Activated T-helper 2 cell treated with anti-CD3 and anti-CD28 coated beads, Interferon-gamma antibody, Interleukin-2, Interleukin-4, amounts not matched to agents 10 μg/mL and 5 μg/mL and 100 μg/mL, durations not matched to agents 14 hours and 24 hours and 36 hours (primary cell): ENCODE measurements at regions not wholly inside any gene's neighbourhood (a gene's known extent, or its start where the extent isn't known, plus 50 kb on each side); places are given as distances from the start of the nearest gene placed in this dataset.

Source experiments
- DNase-seq: peaks from one replicate; pipeline ENCODE4 v3.0.0; 2021; ENCODE audit warnings: low spot score
- H3K27ac Mint-ChIP-seq: one replicate; pipeline ENCODE4 v1.8.0; 2021; ENCODE audit warnings: mixed read lengths
- H3K27me3 Mint-ChIP-seq: one replicate; pipeline ENCODE4 v1.8.0; 2021; ENCODE audit warnings: low read depth, mixed read lengths
- H3K36me3 Mint-ChIP-seq: one replicate; pipeline ENCODE4 v1.8.0; 2021; ENCODE audit warnings: low read depth, mixed read lengths
- H3K4me1 Mint-ChIP-seq: one replicate; pipeline ENCODE4 v1.8.0; 2021; ENCODE audit warnings: low read depth, mixed read lengths
- H3K4me3 Mint-ChIP-seq: one replicate; pipeline ENCODE4 v1.8.0; 2021; ENCODE audit warnings: low read depth, mild to moderate bottlenecking, moderate library complexity, mixed read lengths
- H3K9me3 Mint-ChIP-seq: one replicate; pipeline ENCODE4 v1.8.0; 2021; ENCODE audit warnings: mixed read lengths
- intact Hi-C: fragments of 100-400 bp; cut with micrococcal nuclease; formaldehyde crosslinking; loops from one replicate; pipeline ENCODE4 v1.15.1; 2023

DNA sequence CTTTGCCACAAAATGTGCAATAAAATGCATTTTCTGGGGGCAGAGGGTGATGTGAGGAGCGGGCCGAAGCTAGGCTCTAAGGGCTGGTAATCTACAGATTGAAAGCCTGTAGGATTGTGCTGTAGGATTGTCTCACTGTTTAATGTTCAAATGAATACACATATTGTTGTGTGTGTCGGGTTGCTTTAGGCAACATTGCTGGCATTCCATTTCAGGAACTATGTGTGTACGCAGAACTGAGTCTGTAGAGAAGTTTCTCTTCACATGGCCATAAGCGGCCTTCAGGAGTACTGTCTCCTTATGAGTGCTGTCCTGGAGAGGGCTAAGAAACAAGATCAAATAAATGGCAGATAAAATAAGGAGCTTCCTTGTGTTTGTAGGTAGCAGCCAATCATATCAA is 540.2 kb downstream of the GATA3 start:
- no peaks in the 10 kb centered on the region for H3K27me3 Mint-ChIP-seq
- H3K4me3 Mint-ChIP-seq: no peak overlapping the region
- intact Hi-C loops: no loop called here
- no peak overlapping the region for H3K27ac Mint-ChIP-seq
- H3K4me1 Mint-ChIP-seq: peaks cover 2% of the 10 kb centered on the region
- no peaks in the 10 kb centered on the region for H3K36me3 Mint-ChIP-seq
- no peaks in the 10 kb centered on the region for H3K9me3 Mint-ChIP-seq
- no peak for DNase-seq

DNA sequence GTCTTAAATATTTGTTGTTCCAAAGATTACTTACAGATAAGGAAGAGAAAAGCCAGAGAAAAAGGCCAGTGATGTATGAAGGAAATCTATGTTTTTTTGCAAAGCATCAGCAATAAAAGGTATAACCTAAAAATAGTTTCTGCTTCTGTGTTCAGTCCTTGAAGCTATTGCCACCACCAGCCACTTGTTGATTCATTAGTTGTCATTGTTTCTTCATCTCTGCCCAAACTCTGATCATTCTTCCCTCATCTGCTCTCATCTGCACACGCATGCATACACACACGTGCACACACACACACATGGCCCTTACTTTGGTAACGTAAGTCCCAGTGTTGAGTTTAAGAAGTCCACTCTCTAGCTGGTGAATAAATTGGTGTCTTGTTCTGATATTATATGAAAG is 540.7 kb downstream of the GATA3 start:
- DNase-seq: no peak
- Mint-ChIP-seq H3K27me3 (no peaks in the 10 kb centered on the region), H3K27ac (no peak overlapping the region), H3K4me3 (no peak overlapping the region), H3K36me3 (no peaks in the 10 kb centered on the region), H3K9me3 (no peaks in the 10 kb centered on the region), H3K4me1 (peaks cover 5% of the 10 kb centered on the region)
- intact Hi-C loops: no loop called here

DNA sequence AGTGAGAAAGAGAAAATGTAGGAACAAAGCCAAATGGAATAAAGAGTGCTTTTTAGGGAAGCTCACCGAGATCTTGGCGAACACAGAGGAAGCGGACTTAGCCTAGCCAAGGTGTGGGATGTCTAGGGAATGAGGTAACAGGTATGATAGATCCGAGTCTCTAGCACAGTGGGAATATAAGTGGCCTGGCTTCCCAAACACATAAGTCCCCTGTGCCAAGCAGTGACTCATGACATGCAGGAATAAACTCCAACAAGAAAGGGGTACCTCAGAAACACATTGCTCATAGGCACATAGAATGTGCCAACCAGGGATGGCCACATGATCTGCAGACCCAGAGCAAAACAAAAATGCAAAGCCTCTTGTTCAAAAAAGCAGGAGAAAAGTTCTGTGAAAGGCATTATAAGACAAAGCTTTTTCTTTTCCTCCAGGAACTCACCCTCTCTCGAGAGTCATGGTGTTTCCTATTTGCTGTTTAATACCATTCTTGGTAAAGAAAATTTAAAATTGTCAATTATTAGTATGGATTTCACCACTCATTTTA is 542.5 kb downstream of the GATA3 start:
- no peaks in the 10 kb centered on the region for H3K27me3 Mint-ChIP-seq

DNA sequence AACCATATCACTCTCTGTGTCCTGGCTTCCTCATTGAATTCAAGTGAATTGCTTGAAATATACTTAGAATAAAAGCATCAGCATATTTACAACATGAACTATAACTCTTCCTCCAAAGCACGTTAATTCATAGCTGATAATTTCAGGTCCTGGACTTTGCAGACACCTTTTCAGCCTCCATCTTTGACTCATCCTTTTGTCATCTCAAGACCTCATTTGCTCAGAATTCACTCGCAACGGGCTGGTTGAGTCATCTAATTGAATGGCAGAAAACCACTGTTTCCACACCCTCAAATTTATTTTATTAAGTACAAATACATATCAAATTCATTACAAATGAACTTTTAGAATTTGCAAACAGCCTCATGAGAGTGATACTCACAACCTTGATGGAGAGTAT is 545.7 kb downstream of the GATA3 start:
- Mint-ChIP-seq H3K27me3 (no peaks in the 10 kb centered on the region), H3K36me3 (no peaks in the 10 kb centered on the region), H3K27ac (no peak overlapping the region), H3K4me3 (no peak overlapping the region), H3K4me1 (peaks cover 11% of the 10 kb centered on the region), H3K9me3 (peaks cover 14% of the 10 kb centered on the region)
- DNase-seq: no peak
- intact Hi-C loops: no loop called here

More for the DNA sequence above, 542.5 kb downstream of the GATA3 start:
- no peak overlapping the region for H3K27ac Mint-ChIP-seq
- H3K4me3 Mint-ChIP-seq: no peak overlapping the region
- DNase-seq: no peak
- H3K4me1 Mint-ChIP-seq: peaks cover 6% of the 10 kb centered on the region
- intact Hi-C loops: no loop called here
- no peaks in the 10 kb centered on the region for H3K9me3 Mint-ChIP-seq
- no peaks in the 10 kb centered on the region for H3K36me3 Mint-ChIP-seq

DNA sequence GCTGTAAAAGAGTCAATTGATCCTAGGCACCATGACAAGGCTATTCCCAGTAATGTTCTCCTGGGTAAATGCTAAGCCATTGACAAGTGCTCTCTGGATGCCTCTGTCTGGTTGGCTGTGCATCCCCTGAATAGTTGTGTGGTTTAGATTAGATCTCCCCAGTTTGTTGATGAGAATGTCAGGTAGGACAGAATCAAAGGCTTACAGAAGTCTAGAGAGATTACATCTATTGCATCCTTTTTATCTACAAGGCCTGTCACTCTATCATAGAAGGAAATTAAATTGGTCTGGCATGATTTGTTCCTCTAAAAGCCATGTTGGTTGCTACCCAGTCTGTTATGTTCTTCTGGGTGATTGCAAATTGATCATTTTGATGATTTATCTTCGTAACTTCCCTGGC is 548.3 kb downstream of the GATA3 start:
- Mint-ChIP-seq H3K27ac (no peak overlapping the region), H3K4me3 (no peak overlapping the region)

DNA sequence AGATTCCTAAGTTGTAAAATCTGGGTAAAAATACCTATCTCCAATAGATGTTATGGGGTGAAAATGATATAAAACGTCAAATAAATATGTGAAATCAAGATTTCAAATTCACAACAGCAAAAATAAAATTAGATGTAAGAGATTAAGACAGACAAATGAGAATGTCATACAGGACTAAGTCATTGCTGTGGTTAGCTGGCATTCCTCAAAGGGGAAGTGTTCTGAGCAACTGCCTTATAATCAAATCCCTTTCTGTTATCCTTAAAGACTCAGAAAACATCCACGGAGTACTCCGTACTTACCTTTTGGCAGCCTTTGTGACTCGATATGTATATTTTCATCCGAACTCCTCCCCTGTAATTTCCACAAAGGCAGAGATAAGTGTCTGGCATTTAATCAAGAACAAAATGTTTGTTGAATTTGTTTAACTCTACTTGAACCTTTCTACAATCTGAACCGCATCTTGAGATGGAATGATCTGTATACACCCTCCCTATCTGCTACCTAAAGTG is 559.6 kb downstream of the GATA3 start:
- Mint-ChIP-seq H3K27me3 (no peaks in the 10 kb centered on the region), H3K4me3 (no peak overlapping the region), H3K27ac (no peak overlapping the region), H3K36me3 (no peaks in the 10 kb centered on the region), H3K9me3 (peaks cover 20% of the 10 kb centered on the region), H3K4me1 (peaks cover 4% of the 10 kb centered on the region)
- no peak for DNase-seq
- intact Hi-C loops: no loop called here

More for the DNA sequence above, 548.3 kb downstream of the GATA3 start:
- Mint-ChIP-seq H3K4me1 (peaks cover 11% of the 10 kb centered on the region), H3K9me3 (peaks cover 38% of the 10 kb centered on the region), H3K36me3 (peaks cover 8% of the 10 kb centered on the region), H3K27me3 (no peaks in the 10 kb centered on the region)
- DNase-seq: no peak
- intact Hi-C loops: no loop called here

DNA sequence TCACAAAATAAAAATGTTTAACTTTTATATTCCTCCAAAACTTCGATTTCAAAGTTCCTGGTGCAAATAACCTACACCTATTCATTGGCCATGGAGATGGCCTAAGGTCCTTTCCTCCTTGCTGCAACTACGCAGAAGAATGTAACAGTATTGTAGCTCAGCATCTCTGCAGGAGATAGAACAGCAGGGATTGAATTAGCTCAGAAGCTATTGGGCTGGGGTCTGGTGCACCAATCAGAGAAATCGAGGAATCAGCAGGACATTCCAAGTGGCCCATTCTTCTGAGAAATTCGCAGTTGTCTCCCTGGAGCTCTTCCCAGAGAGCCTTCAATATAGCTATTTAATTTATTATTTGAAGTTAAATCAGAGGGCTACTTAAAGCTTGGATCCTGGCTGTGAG is 560.6 kb downstream of the GATA3 start:
- intact Hi-C loops: no loop called here
- no peak overlapping the region for H3K4me3 Mint-ChIP-seq

DNA sequence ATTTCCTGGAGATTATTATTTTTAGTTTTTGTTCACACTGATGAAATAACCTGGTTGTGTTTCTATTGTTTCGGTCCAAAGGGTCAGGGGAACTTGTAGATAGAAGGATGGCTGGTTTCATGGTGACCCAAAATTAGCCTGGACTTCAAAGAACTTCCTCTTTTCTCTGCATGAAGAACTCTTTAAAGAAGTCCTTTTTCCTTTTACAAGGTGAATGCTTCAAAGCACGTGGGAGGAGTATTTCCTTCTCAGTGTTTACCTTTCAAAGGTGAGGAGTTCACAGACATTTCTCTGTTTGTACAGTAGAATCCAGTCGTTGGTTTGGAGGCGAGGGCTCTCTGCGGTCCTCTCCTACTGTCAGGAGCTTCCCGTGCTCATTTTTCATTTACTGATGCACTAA is 561.7 kb downstream of the GATA3 start:
- peaks cover 11% of the 10 kb centered on the region for H3K9me3 Mint-ChIP-seq
- H3K4me1 Mint-ChIP-seq: peaks cover 4% of the 10 kb centered on the region
- no peak for DNase-seq
- H3K27ac Mint-ChIP-seq: no peak overlapping the region
- no peaks in the 10 kb centered on the region for H3K36me3 Mint-ChIP-seq
- intact Hi-C loops: no loop called here
- H3K27me3 Mint-ChIP-seq: no peaks in the 10 kb centered on the region
- H3K4me3 Mint-ChIP-seq: no peak overlapping the region

More for the DNA sequence above, 560.6 kb downstream of the GATA3 start:
- Mint-ChIP-seq H3K9me3 (peaks cover 15% of the 10 kb centered on the region), H3K36me3 (no peaks in the 10 kb centered on the region), H3K4me1 (peaks cover 4% of the 10 kb centered on the region), H3K27me3 (no peaks in the 10 kb centered on the region), H3K27ac (no peak overlapping the region)
- DNase-seq: no peak

DNA sequence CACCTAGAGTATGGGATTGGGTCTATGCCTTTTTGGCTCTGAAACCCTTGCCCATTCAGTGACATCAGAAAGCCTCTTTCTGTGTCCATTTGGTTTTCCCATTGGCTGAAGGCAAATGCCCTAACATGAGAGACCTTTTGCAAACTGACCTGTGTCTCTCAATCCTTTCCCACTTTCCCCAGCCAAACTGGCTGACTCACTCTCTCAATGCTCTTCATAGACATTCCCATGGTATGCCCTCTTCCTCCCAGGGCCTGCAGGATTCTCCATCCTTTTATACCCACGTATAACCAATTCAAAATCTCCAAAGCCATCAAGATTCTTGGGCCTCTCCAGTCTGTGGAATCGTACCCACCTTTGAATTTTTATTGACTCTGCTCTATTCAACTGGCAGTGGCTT is 563.3 kb downstream of the GATA3 start:
- Mint-ChIP-seq H3K4me3 (no peak overlapping the region), H3K36me3 (no peaks in the 10 kb centered on the region), H3K4me1 (peaks cover 4% of the 10 kb centered on the region), H3K27me3 (no peaks in the 10 kb centered on the region), H3K9me3 (peaks cover 4% of the 10 kb centered on the region), H3K27ac (no peak overlapping the region)
- no peak for DNase-seq
- intact Hi-C loops: no loop called here

DNA sequence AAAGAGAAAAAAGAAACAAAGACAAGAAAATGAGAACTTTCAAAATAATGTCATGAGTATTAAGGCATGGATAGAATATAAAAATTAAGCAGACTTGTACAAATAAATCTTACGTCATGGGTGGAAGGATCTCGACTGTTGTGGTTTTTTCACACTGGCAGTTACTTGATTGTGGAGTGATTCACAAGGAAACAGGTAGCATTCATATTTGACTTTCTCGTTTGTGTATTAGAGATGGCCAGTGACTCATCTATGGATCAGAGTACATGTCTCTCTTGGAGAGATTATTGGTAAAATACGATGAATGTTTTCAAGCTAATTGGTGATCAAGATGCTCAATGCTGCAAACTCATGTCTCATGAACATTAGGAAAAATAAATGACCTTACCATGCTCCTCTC is 564.3 kb downstream of the GATA3 start:
- intact Hi-C loops: no loop called here

DNA sequence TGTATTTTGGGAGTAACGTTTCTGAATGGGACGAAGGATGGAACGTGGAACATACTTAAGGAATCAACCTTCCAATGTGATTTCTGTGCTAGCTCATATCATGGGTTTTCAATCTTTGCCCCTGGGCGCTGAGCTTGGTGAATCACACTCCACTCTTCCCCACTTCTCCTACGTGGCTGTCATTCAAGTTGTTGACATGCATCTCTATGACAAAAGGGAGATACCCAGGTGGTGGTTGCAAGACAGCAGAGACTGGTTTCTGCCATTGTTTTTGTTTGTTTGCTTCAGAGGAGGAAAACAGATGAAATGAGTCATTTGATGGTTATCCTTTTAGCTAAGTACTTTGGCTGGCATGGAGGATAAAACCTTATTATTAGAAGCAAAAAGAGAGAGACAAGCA is 573.9 kb downstream of the GATA3 start:
- intact Hi-C loops: no loop called here
- Mint-ChIP-seq H3K4me3 (no peak overlapping the region), H3K27ac (no peak overlapping the region), H3K36me3 (no peaks in the 10 kb centered on the region), H3K9me3 (no peaks in the 10 kb centered on the region), H3K27me3 (no peaks in the 10 kb centered on the region), H3K4me1 (peaks cover 6% of the 10 kb centered on the region)
- no peak for DNase-seq

More for the DNA sequence above, 564.3 kb downstream of the GATA3 start:
- Mint-ChIP-seq H3K4me1 (peaks cover 4% of the 10 kb centered on the region), H3K27me3 (no peaks in the 10 kb centered on the region), H3K36me3 (no peaks in the 10 kb centered on the region), H3K4me3 (no peak overlapping the region), H3K9me3 (peaks cover 4% of the 10 kb centered on the region), H3K27ac (no peak overlapping the region)
- no peak for DNase-seq

DNA sequence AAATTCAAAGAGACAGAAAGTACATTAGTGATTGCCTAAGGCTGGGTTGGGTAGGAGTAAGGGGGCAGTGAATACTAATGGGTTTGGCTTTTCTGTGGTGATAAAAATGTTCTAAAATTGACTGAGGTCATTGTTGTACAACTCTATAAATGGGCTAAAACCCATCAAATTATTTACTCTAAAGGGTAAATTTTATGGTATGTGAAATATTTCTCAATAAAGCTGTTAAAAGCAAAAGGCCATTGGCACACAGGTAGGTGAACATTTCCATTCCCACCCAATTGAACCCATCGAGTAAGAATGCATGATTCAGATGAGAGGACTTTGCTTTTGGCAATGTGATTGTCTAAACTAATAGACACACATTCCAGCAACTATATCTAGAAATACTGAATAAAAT is 579.4 kb downstream of the GATA3 start:
- peaks cover 5% of the 10 kb centered on the region for H3K9me3 Mint-ChIP-seq
- H3K27me3 Mint-ChIP-seq: no peaks in the 10 kb centered on the region
- DNase-seq: no peak
- no peak overlapping the region for H3K4me3 Mint-ChIP-seq
- peaks cover 5% of the 10 kb centered on the region for H3K4me1 Mint-ChIP-seq
- no peak overlapping the region for H3K27ac Mint-ChIP-seq
- H3K36me3 Mint-ChIP-seq: no peaks in the 10 kb centered on the region
- intact Hi-C loops: no loop called here

DNA sequence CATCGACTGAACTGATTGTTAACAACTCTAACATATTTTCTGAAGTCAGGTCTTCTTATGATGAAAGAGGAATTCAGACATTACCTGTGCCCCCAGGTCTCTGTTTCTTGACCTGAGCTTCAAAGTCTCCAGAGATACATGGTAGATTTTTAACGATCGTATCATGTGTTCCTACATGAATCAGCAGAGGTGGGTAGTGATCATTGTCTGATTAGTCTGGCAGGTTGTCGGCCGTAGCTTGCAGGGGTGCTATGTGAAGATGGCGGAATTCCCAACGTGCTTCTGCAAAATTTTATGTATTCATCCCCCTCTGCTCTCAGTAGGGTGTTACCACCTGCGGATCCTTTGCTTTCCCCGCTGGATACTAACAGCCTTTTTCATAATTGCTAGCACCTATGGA is 581.9 kb downstream of the GATA3 start:
- peaks cover 5% of the 10 kb centered on the region for H3K9me3 Mint-ChIP-seq
- intact Hi-C loops: no loop called here
- no peak overlapping the region for H3K4me3 Mint-ChIP-seq
- no peaks in the 10 kb centered on the region for H3K27me3 Mint-ChIP-seq
- H3K27ac Mint-ChIP-seq: no peak overlapping the region
- H3K4me1 Mint-ChIP-seq: peaks cover 5% of the 10 kb centered on the region
- no peaks in the 10 kb centered on the region for H3K36me3 Mint-ChIP-seq
- no peak for DNase-seq

DNA sequence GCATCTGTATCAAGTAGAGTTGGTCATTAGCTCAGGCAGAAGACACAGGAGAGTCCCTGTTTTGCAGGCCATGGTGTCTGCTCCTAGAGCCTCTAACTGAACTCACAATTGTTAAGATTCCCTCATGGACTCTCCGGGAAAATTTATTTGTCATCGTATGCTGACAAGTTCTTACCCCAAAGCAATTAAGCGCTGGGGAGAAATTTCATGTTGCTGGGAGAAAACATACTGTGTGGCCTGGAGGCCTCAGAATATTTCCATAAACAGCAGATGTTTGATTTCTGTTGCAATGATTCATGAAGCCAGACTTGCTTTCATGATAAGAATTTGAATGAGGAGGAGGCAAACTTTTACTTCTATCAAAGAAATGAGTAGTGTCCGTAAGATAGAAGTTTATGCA is 583.2 kb downstream of the GATA3 start:
- H3K27me3 Mint-ChIP-seq: no peaks in the 10 kb centered on the region
- DNase-seq: no peak
- intact Hi-C loops: no loop called here
- H3K4me1 Mint-ChIP-seq: peaks cover 5% of the 10 kb centered on the region
- H3K9me3 Mint-ChIP-seq: peaks cover 16% of the 10 kb centered on the region
- H3K36me3 Mint-ChIP-seq: no peaks in the 10 kb centered on the region
- no peak overlapping the region for H3K4me3 Mint-ChIP-seq
- no peak overlapping the region for H3K27ac Mint-ChIP-seq
